CD4-positive, alpha-beta T cell (primary cell): ENCODE measurements at regions not wholly inside any gene's neighbourhood (a gene's known extent, or its start where the extent isn't known, plus 50 kb on each side); places are given as distances from the start of the nearest gene placed in this dataset.

Experiments
- ATAC-seq: fragments of 200-7000 bp; cut with Tn5 transposase; one replicate; pipeline ENCODE4 v1.10.0; 2022; ENCODE audit warnings: mild to moderate bottlenecking; ENCODE audit not compliant: poor library complexity
- CTCF ChIA-PET: fragments of 350-600 bp; sonication (Branson Sonifier 250); formaldehyde crosslinking; loops from one replicate; lab custom pipeline; 2021; ENCODE audit warnings: antibody characterized with exemption, inconsistent platforms; lab: Charles Lee
- POLR2A ChIA-PET: fragments of 350-600 bp; sonication (Branson Sonifier 250); formaldehyde crosslinking; loops from one replicate; lab custom pipeline; 2021; ENCODE audit warnings: antibody characterized with exemption, inconsistent platforms; lab: Charles Lee
- DNase-seq, 14 experiments: peaks; one replicate each; pipeline ENCODE4 v3.0.0-alpha.2; 2013 to 2020; ENCODE audit warnings: mixed read lengths in 2 of 14
- H3K27ac ChIP-seq, 2 donors: one replicate each; pipeline versions ENCODE4 v1.5.1 to v1.7.0; 2013; ENCODE audit warnings: low read length in 2 of 2, low read depth in 1 of 2, mild to moderate bottlenecking in 1 of 2
- H3K27me3 ChIP-seq, 2 experiments: 1 replicate in 1 of 2; 2 replicates in 1 of 2; pipeline versions ENCODE4 v1.6.1 to v1.7.0; 2013; ENCODE audit warnings: low read length in 2 of 2, control low read depth in 1 of 2, mild to moderate bottlenecking in 1 of 2, moderate library complexity in 1 of 2; ENCODE audit not compliant: insufficient read depth in 2 of 2, control insufficient read depth in 1 of 2
- H3K36me3 ChIP-seq: one replicate; pipeline ENCODE4 v1.6.1; 2013; ENCODE audit warnings: low read length, control low read depth; ENCODE audit not compliant: insufficient read depth
- H3K4me1 ChIP-seq: one replicate; pipeline ENCODE4 v1.6.1; 2013; ENCODE audit warnings: low read length, control low read depth; ENCODE audit not compliant: insufficient read depth
- H3K4me3 ChIP-seq: one replicate; pipeline ENCODE4 v1.5.1; 2013; ENCODE audit warnings: mild to moderate bottlenecking, low read length, moderate library complexity
- H3K9me3 ChIP-seq, 2 experiments: 1 replicate in 1 of 2; 2 replicates in 1 of 2; pipeline versions ENCODE4 v1.6.1 to v1.7.0; 2013; ENCODE audit warnings: low read length in 2 of 2, mild to moderate bottlenecking in 2 of 2, control low read depth in 1 of 2, moderate library complexity in 1 of 2; ENCODE audit not compliant: control insufficient read depth in 1 of 2, insufficient read depth in 1 of 2
- H3K27ac Mint-ChIP-seq: one replicate; pipeline ENCODE4 v1.8.0; 2020; ENCODE audit warnings: mixed read lengths
- H3K27me3 Mint-ChIP-seq: one replicate; pipeline ENCODE4 v1.8.0; 2021; ENCODE audit warnings: mixed read lengths
- H3K36me3 Mint-ChIP-seq: one replicate; pipeline ENCODE4 v1.8.0; 2021; ENCODE audit warnings: low read depth, mixed read lengths
- H3K4me1 Mint-ChIP-seq: one replicate; pipeline ENCODE4 v1.8.0; 2021; ENCODE audit warnings: low read depth, mixed read lengths
- H3K4me3 Mint-ChIP-seq: one replicate; pipeline ENCODE4 v1.8.0; 2020; ENCODE audit warnings: mild to moderate bottlenecking, mixed read lengths
- H3K9me3 Mint-ChIP-seq: one replicate; pipeline ENCODE4 v1.8.0; 2020; ENCODE audit warnings: mixed read lengths
- CTCF ChIP-seq: fragments of 200-600 bp; IDR thresholded peaks from one replicate; pipeline ENCODE4 v1.8.0; 2022; ENCODE audit warnings: antibody characterized with exemption, mild to moderate bottlenecking
- intact Hi-C, 2 experiments: fragments of 100-400 bp; cut with DNase I in 1 of 2; cut with micrococcal nuclease in 1 of 2; formaldehyde crosslinking; loops; one replicate each; pipeline versions ENCODE4 v1.15.1 to v1.9.0; 2023 to 2025; cut with DNase I, micrococcal nuclease

GRCh38 chr6:9112544-9112943 is 677.2 kb upstream of the SLC35B3 start:
- TF ChIP-seq CTCF = no peak
- Mint-ChIP-seq H3K27ac (no peak overlapping the region), H3K9me3 (no peaks in the 10 kb centered on the region), H3K36me3 (no peaks in the 10 kb centered on the region), H3K4me1 (peaks cover 4% of the 10 kb centered on the region), H3K4me3 (no peak overlapping the region), H3K27me3 (peaks cover 8% of the 10 kb centered on the region)
- H3K4me1 ChIP-seq = no peaks in the 10 kb centered on the region
- H3K27me3 ChIP-seq = no peaks in the 10 kb centered on the region
- no peaks in the 10 kb centered on the region for H3K9me3 ChIP-seq
- no peak for ATAC-seq
- ChIA-PET POLR2A (no interaction called here), CTCF (interaction anchor here (0.8 kb wide), 1 partner anchor 9 kb away, joined by 3 read pairs; no protein-coding TSS in a partner anchor)
- no peak for DNase-seq
- H3K36me3 ChIP-seq = no peaks in the 10 kb centered on the region
- intact Hi-C loops = no loop called here
- no peak overlapping the region for H3K27ac ChIP-seq
- no peak overlapping the region for H3K4me3 ChIP-seq

GRCh38 chr6:9103876-9104521 is 668.7 kb upstream of the SLC35B3 start:
- peaks cover 3% of the 10 kb centered on the region for H3K9me3 Mint-ChIP-seq
- intact Hi-C loops = no loop called here

GRCh38 chr6:9101920-9102319 is 666.6 kb upstream of the SLC35B3 start:
- H3K27me3 ChIP-seq = no peaks in the 10 kb centered on the region
- CTCF ChIA-PET = no interaction called here
- peaks cover 0 to 3% of the 10 kb centered on the region in 2 experiments for H3K9me3 ChIP-seq
- H3K4me1 ChIP-seq = no peaks in the 10 kb centered on the region
- POLR2A ChIA-PET = no interaction called here
- H3K4me3 ChIP-seq = no peak overlapping the region
- Mint-ChIP-seq H3K4me3 (no peak overlapping the region), H3K36me3 (no peaks in the 10 kb centered on the region), H3K9me3 (peaks cover 3% of the 10 kb centered on the region), H3K27ac (no peak overlapping the region), H3K27me3 (peaks cover 2% of the 10 kb centered on the region), H3K4me1 (peaks cover 27% of the 10 kb centered on the region)
- intact Hi-C loops = no loop called here
- ATAC-seq (no peak), DNase-seq (no peak)
- no peak overlapping the region for H3K27ac ChIP-seq
- no peak for TF ChIP-seq CTCF
- H3K36me3 ChIP-seq = no peaks in the 10 kb centered on the region

More at GRCh38 chr6:9103876-9104521, 668.7 kb upstream of the SLC35B3 start:
- H3K4me1 ChIP-seq = no peaks in the 10 kb centered on the region
- CTCF ChIA-PET = no interaction called here
- TF ChIP-seq CTCF = no peak
- peaks cover 0 to 3% of the 10 kb centered on the region in 2 experiments for H3K9me3 ChIP-seq
- H3K36me3 Mint-ChIP-seq = no peaks in the 10 kb centered on the region
- no peak for DNase-seq
- H3K4me3 ChIP-seq = no peak overlapping the region
- H3K27me3 Mint-ChIP-seq = peaks cover 11% of the 10 kb centered on the region
- H3K27ac ChIP-seq = no peak overlapping the region
- no peaks in the 10 kb centered on the region for H3K27me3 ChIP-seq
- H3K27ac Mint-ChIP-seq = no peak overlapping the region
- no peaks in the 10 kb centered on the region for H3K36me3 ChIP-seq
- no peak overlapping the region for H3K4me3 Mint-ChIP-seq
- ATAC-seq = no peak
- POLR2A ChIA-PET = no interaction called here
- H3K4me1 Mint-ChIP-seq = peaks cover 27% of the 10 kb centered on the region
